GM21367 (cell line): ENCODE measurements at regions not wholly inside any gene's neighbourhood (a gene's known extent, or its start where the extent isn't known, plus 50 kb on each side); places are given as distances from the start of the nearest gene placed in this dataset.
"Not testable (repeated sequence)": the region's sequence is repeated elsewhere in the genome, so short reads cannot be mapped to it uniquely, and the experiment has no call there.

ENCODE experiments used
- ATAC-seq: cut with Tn5 transposase; IDR thresholded peaks from one replicate; pipeline ENCODE4 v1.9.1; 2021; ENCODE audit not compliant: unreplicated experiment

- ATAC-seq = no peak
Measured at GRCh38 chr12:60451457-60451856, 855.6 kb downstream of the SLC16A7 start.

- no peak for ATAC-seq
Measured at GRCh38 chr12:60465060-60465459, 869.2 kb downstream of the SLC16A7 start.

GRCh38 chr12:60468546-60468945, 872.7 kb downstream of the SLC16A7 start:
- no peak for ATAC-seq

- no peak for ATAC-seq
Measured at GRCh38 chr12:60475825-60476224, 880.0 kb downstream of the SLC16A7 start.

GRCh38 chr12:60487284-60487683, 891.5 kb downstream of the SLC16A7 start:
- ATAC-seq = no peak

GRCh38 chr12:60489071-60489470, 893.2 kb downstream of the SLC16A7 start:
- no peak for ATAC-seq

- no peak for ATAC-seq
Measured at GRCh38 chr12:60494244-60494643, 898.4 kb downstream of the SLC16A7 start.

GRCh38 chr12:60498656-60499055, 902.8 kb downstream of the SLC16A7 start:
- ATAC-seq = no peak

GRCh38 chr12:60501124-60501729, 905.4 kb downstream of the SLC16A7 start:
- ATAC-seq = no peak

GRCh38 chr12:60522684-60523400, 927.0 kb downstream of the SLC16A7 start:
- no peak for ATAC-seq

- ATAC-seq = no peak
Measured at GRCh38 chr12:60529261-60529660, 933.4 kb downstream of the SLC16A7 start.

GRCh38 chr12:60529723-60530122, 933.9 kb downstream of the SLC16A7 start:
- ATAC-seq = no peak

- no peak for ATAC-seq
Measured at GRCh38 chr12:60535363-60535762, 939.5 kb downstream of the SLC16A7 start.

GRCh38 chr12:60539592-60539991, 943.8 kb downstream of the SLC16A7 start:
- no peak for ATAC-seq

- ATAC-seq = no peak
Measured at GRCh38 chr12:60568914-60569313, 973.1 kb downstream of the SLC16A7 start.

GRCh38 chr12:60577607-60578006, 981.8 kb downstream of the SLC16A7 start:
- no peak for ATAC-seq

- not testable (repeated sequence) for ATAC-seq
Measured at GRCh38 chr12:60587664-60588063, 991.8 kb downstream of the SLC16A7 start.

- no peak for ATAC-seq
Measured at GRCh38 chr12:60594035-60594711, 998.3 kb downstream of the SLC16A7 start.

- no peak for ATAC-seq
Measured at GRCh38 chr12:60602601-60603000, 1006.8 kb downstream of the SLC16A7 start.

GRCh38 chr12:60603475-60603874, 1007.6 kb downstream of the SLC16A7 start:
- not testable (repeated sequence) for ATAC-seq

- no peak for ATAC-seq
Measured at GRCh38 chr12:60616400-60616799, 1020.6 kb downstream of the SLC16A7 start.

GRCh38 chr12:60630796-60631195, 1035.0 kb downstream of the SLC16A7 start:
- no peak for ATAC-seq
